ENCODE measurements at regions not wholly inside any gene's neighbourhood (a gene's known extent, or its start where the extent isn't known, plus 50 kb on each side); places are given as distances from the start of the nearest gene placed in this dataset.

GRCh38 chr18:5771343-5771742 is 124.0 kb downstream of the TMEM200C start:
- Histone ChIP-seq H3K4me1 (peaks cover 0 to 11% (median 0%) of the 10 kb centered on the region in 4 donors), H3K36me3 (no peaks in the 10 kb centered on the region), H3K27ac (no peak overlapping the region), H3K27me3 (peaks cover 0 to 13% (median 0%) of the 10 kb centered on the region in 3 donors), H3K9me3 (no peaks in the 10 kb centered on the region), H3K4me3 (no peak overlapping the region)
- DNase-seq = no peak
- intact Hi-C loops (cut with DNase I; ENCODE audit: low total_unique reads) = no loop called here
- no peak for TF ChIP-seq POLR2A (IDR thresholded peaks at IDR 0.05)
- no peak for TF ChIP-seq POLR2AphosphoS5 (IDR thresholded peaks at IDR 0.05)
- TF ChIP-seq, protein P1, sequence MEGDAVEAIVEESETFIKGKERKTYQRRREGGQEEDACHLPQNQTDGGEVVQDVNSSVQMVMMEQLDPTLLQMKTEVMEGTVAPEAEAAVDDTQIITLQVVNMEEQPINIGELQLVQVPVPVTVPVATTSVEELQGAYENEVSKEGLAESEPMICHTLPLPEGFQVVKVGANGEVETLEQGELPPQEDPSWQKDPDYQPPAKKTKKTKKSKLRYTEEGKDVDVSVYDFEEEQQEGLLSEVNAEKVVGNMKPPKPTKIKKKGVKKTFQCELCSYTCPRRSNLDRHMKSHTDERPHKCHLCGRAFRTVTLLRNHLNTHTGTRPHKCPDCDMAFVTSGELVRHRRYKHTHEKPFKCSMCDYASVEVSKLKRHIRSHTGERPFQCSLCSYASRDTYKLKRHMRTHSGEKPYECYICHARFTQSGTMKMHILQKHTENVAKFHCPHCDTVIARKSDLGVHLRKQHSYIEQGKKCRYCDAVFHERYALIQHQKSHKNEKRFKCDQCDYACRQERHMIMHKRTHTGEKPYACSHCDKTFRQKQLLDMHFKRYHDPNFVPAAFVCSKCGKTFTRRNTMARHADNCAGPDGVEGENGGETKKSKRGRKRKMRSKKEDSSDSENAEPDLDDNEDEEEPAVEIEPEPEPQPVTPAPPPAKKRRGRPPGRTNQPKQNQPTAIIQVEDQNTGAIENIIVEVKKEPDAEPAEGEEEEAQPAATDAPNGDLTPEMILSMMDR (IDR thresholded peaks at IDR 0.05) = no peak
- TF ChIP-seq EP300 (IDR thresholded peaks at IDR 0.05) = no peak
- WGBS, 5 donors = 77 to 86% (median 84%) methylated on average over 5 of the region's 5 CpGs

DNA sequence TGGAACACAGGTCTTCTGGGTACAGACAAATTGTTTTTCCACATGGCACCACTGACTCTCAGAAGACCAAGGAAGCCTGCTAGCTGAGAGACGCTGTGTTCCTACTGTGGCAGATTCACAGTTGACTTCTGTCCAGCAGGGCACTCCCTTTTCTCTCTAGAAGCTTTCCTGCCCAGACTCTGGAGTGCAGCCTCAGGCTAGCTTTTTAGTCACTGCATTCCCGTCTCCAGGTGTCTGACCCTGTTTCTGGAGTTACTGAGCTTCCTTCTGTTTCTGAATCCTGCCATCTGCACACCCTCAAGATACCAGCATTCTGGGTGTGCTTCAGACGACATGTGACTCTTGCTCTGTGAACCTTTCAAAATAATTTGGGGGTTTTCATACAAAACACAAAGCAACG is 125.1 kb downstream of the TMEM200C start:
- Histone ChIP-seq H3K27me3 (peaks cover 0 to 13% (median 0%) of the 10 kb centered on the region in 3 donors), H3K4me1 (peaks cover 0 to 11% (median 0%) of the 10 kb centered on the region in 4 donors), H3K9me3 (no peaks in the 10 kb centered on the region), H3K27ac (no peak overlapping the region), H3K4me3 (no peak overlapping the region), H3K36me3 (no peaks in the 10 kb centered on the region)
- TF ChIP-seq POLR2AphosphoS5 (IDR thresholded peaks at IDR 0.05) = no peak
- no peak for TF ChIP-seq POLR2A (IDR thresholded peaks at IDR 0.05)
- no peak for TF ChIP-seq EP300 (IDR thresholded peaks at IDR 0.05)
- TF ChIP-seq, protein P1 (IDR thresholded peaks at IDR 0.05) = no peak
- intact Hi-C loops (cut with DNase I; ENCODE audit: low total_unique reads) = no loop called here
- DNase-seq = no peak
- WGBS, 5 donors = 48 to 65% (median 60%) methylated on average over 4 of the region's 4 CpGs

DNA sequence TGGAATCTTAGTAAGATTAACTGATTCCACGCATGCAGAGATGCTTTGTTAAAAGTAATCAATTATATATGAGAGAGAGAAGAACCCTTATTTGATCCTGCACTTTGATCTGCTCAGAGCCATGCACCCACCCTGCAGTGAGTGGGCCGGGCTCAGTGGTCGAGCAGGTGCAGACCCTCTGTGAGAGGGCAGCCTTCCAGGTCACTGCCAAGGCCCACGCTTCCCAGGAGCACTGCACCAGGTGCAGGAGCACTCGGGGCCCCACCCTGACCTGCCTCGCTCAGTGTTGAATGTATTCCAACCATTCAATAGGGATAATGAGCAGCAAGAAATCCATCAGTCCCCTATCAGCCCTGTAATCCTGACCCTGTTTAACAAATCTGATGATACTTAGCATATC is 126.9 kb downstream of the TMEM200C start:
- Histone ChIP-seq H3K27me3 (peaks cover 0 to 13% (median 0%) of the 10 kb centered on the region in 3 donors), H3K4me3 (no peak overlapping the region), H3K27ac (no peak overlapping the region), H3K4me1 (peaks cover 0 to 11% (median 0%) of the 10 kb centered on the region in 4 donors), H3K9me3 (no peaks in the 10 kb centered on the region), H3K36me3 (no peaks in the 10 kb centered on the region)
- TF ChIP-seq POLR2AphosphoS5 (IDR thresholded peaks at IDR 0.05) (no peak), EP300 (IDR thresholded peaks at IDR 0.05) (no peak), POLR2A (IDR thresholded peaks at IDR 0.05) (no peak)
- TF ChIP-seq, protein P1 (IDR thresholded peaks at IDR 0.05) = no peak
- intact Hi-C loops (cut with DNase I; ENCODE audit: low total_unique reads) = no loop called here
- no peak for DNase-seq
- WGBS, 5 donors = 36 to 56% (median 49%) methylated on average over 6 of the region's 6 CpGs

DNA sequence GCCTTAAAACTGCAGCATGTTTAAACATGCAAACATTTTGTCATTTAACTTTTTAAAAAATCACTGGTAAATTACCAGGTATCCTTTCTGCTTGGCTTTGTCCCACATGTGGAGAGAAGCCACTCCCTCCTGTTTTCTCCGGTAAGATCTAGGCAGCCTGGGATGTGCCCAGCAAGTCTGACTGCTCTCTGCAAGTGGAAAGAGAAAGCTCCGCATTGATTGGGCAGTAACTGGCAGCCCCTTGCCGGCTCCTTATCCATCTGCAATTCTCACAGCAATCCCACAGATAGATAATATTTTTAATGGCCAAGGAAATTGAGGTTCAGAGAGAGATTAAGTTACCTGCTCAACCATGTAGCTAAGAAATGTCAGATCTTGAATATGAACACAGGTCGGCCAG is 136.1 kb downstream of the TMEM200C start:
- intact Hi-C loops (cut with DNase I; ENCODE audit: low total_unique reads) = no loop called here
- no peak overlapping the region for H3K27ac ChIP-seq
- no peaks in the 10 kb centered on the region for H3K9me3 ChIP-seq
- H3K4me3 ChIP-seq = no peak overlapping the region
- no peak for TF ChIP-seq POLR2AphosphoS5 (IDR thresholded peaks at IDR 0.05)
- TF ChIP-seq, protein P1 (IDR thresholded peaks at IDR 0.05) = no peak
- TF ChIP-seq POLR2A (IDR thresholded peaks at IDR 0.05) = no peak
- TF ChIP-seq EP300 (IDR thresholded peaks at IDR 0.05) = no peak
- H3K4me1 ChIP-seq = no peaks in the 10 kb centered on the region
- WGBS, 5 donors = 17 to 27% (median 21%) methylated on average over 4 of the region's 4 CpGs
- no peak for DNase-seq
- peaks cover 0 to 12% (median 0%) of the 10 kb centered on the region in 3 donors for H3K27me3 ChIP-seq
- no peaks in the 10 kb centered on the region for H3K36me3 ChIP-seq
